ENCODE measurements at regions not wholly inside any gene's neighbourhood (a gene's known extent, or its start where the extent isn't known, plus 50 kb on each side); places are given as distances from the start of the nearest gene placed in this dataset.

- DNase-seq (ENCODE audit: low read depth in 2 of 2), result no peak
These were observed 403.7 kb downstream of the LRRC70 start for GRCh38 chr5:62982348-62982747.

GRCh38 chr5:62980884-62981283 is 402.3 kb downstream of the LRRC70 start:
- no peak for DNase-seq (ENCODE audit: low read depth in 2 of 2)

- no peak for DNase-seq (ENCODE audit: low read depth in 2 of 2)
These were observed 400.9 kb downstream of the LRRC70 start for GRCh38 chr5:62979472-62979871.

GRCh38 chr5:62977661-62978060 is 399.0 kb downstream of the LRRC70 start:
- no peak for DNase-seq (ENCODE audit: low read depth in 2 of 2)

- DNase-seq (ENCODE audit: low read depth in 2 of 2), result no peak
These were observed 396.0 kb downstream of the LRRC70 start for GRCh38 chr5:62974623-62975022.

- no peak for DNase-seq (ENCODE audit: low read depth in 2 of 2)
These were observed 390.9 kb downstream of the LRRC70 start for GRCh38 chr5:62969409-62970120.

GRCh38 chr5:62964428-62964827 is 385.8 kb downstream of the LRRC70 start:
- no peak for DNase-seq (ENCODE audit: low read depth in 2 of 2)

- DNase-seq (ENCODE audit: low read depth in 2 of 2), result no peak
These were observed 382.2 kb downstream of the LRRC70 start for GRCh38 chr5:62960781-62961180.

- no peak for DNase-seq (ENCODE audit: low read depth in 2 of 2)
These were observed 378.0 kb downstream of the LRRC70 start for GRCh38 chr5:62956597-62956996.

GRCh38 chr5:62954578-62954977 is 376.0 kb downstream of the LRRC70 start:
- no peak for DNase-seq (ENCODE audit: low read depth in 2 of 2)

- no peak for DNase-seq (ENCODE audit: low read depth in 2 of 2)
These were observed 369.7 kb downstream of the LRRC70 start for GRCh38 chr5:62948301-62948700.

GRCh38 chr5:62942384-62942783 is 363.8 kb downstream of the LRRC70 start:
- no peak for DNase-seq (ENCODE audit: low read depth in 2 of 2)

GRCh38 chr5:62938927-62939326 is 360.3 kb downstream of the LRRC70 start:
- no peak for DNase-seq (ENCODE audit: low read depth in 2 of 2)

GRCh38 chr5:62937661-62938558 is 359.3 kb downstream of the LRRC70 start:
- DNase-seq (ENCODE audit: low read depth in 2 of 2), result no peak

- no peak for DNase-seq (ENCODE audit: low read depth in 2 of 2)
These were observed 357.0 kb downstream of the LRRC70 start for GRCh38 chr5:62935660-62936059.

GRCh38 chr5:62934319-62934718 is 355.7 kb downstream of the LRRC70 start:
- no peak for DNase-seq (ENCODE audit: low read depth in 2 of 2)

GRCh38 chr5:62933261-62933660 is 354.6 kb downstream of the LRRC70 start:
- no peak for DNase-seq (ENCODE audit: low read depth in 2 of 2)

GRCh38 chr5:62931153-62931950 is 352.7 kb downstream of the LRRC70 start:
- DNase-seq (ENCODE audit: low read depth in 2 of 2), result no peak

GRCh38 chr5:62922191-62922590 is 343.6 kb downstream of the LRRC70 start:
- DNase-seq (ENCODE audit: low read depth in 2 of 2), result no peak

- no peak for DNase-seq (ENCODE audit: low read depth in 2 of 2)
These were observed 342.2 kb downstream of the LRRC70 start for GRCh38 chr5:62920856-62921255.

GRCh38 chr5:62909326-62909725 is 330.7 kb downstream of the LRRC70 start:
- DNase-seq (ENCODE audit: low read depth in 2 of 2), result no peak

GRCh38 chr5:62902126-62902525 is 323.5 kb downstream of the LRRC70 start:
- no peak for DNase-seq (ENCODE audit: low read depth in 2 of 2)

Data from stimulated activated CD8-positive, alpha-beta memory T cell treated with anti-CD3 and anti-CD28 coated beads, Interleukin-2, amount 100 ng/mL, for 48 hours (primary cell).